GM12878 (cell line): ENCODE measurements at regions not wholly inside any gene's neighbourhood (a gene's known extent, or its start where the extent isn't known, plus 50 kb on each side); places are given as distances from the start of the nearest gene placed in this dataset.

Experiments used
- ATAC-seq: fragments of 200-7000 bp; cut with Tn5 transposase; 3 replicates; pipeline ENCODE4 v1.9.1; 2020; ENCODE audit warnings: mild to moderate bottlenecking, moderate library complexity
- BruUV-seq: library from RNA; stranded (reverse); fragments of 400-500 nt; replicated peaks from 2 replicates; lab custom pipeline; 2021; lab: Mats Ljungman, UMichigan
- CTCF ChIA-PET: fragments of 300-600 bp; sonication (Branson Sonifier 250); formaldehyde crosslinking; extraction: SDS; loops from one replicate; lab custom pipeline; 2021; ENCODE audit warnings: inconsistent platforms; lab: Yijun Ruan, JAX
- POLR2A ChIA-PET: fragments of 350-600 bp; formaldehyde crosslinking; extraction: SDS; loops from one replicate; lab custom pipeline; 2021; ENCODE audit warnings: inconsistent platforms; lab: Charles Lee
- RAD21 ChIA-PET: fragments of 300-600 bp; sonication (Branson Sonifier 250); formaldehyde crosslinking; loops from one replicate; lab custom pipeline; 2023; ENCODE audit warnings: antibody characterized with exemption; ENCODE audit not compliant: unreplicated experiment; lab: Charles Lee
- SMC1A ChIA-PET: fragments of 300-600 bp; sonication (Branson Sonifier 250); formaldehyde crosslinking; loops from one replicate; lab custom pipeline; 2023; ENCODE audit not compliant: unreplicated experiment, uncharacterized antibody; lab: Charles Lee
- DNase-seq: peaks from one replicate; pipeline ENCODE4 v3.0.0-alpha.2; 2011; ENCODE audit warnings: low read depth, low spot score
- FAIRE-seq: peaks from 3 replicates; lab custom pipeline; 2011; peaks lifted over from hg19 to GRCh38; lab: Jason Lieb, UNC
- H2AFZ ChIP-seq: 2 replicates; pipeline ENCODE4 v1.6.0; 2011; ENCODE audit warnings: low read depth, low read length, control low read depth; ENCODE audit not compliant: control insufficient read depth
- H3K27ac ChIP-seq: 2 replicates; pipeline ENCODE4 v1.5.1; 2011; ENCODE audit warnings: control low read depth; ENCODE audit not compliant: control insufficient read depth, insufficient read depth
- H3K27me3 ChIP-seq, 2 experiments: replicated peaks in 1 of 2; 2 replicates each; pipeline versions ENCODE4 v1.6.0 to v1.6.1; 2011; ENCODE audit warnings: low read length in 1 of 2; ENCODE audit not compliant: control insufficient read depth in 2 of 2, insufficient read depth in 2 of 2
- H3K36me3 ChIP-seq, 2 experiments: 2 replicates each; pipeline ENCODE4 v1.5.1; 2011; ENCODE audit warnings: low read length in 1 of 2; ENCODE audit not compliant: control insufficient read depth in 2 of 2, insufficient read depth in 2 of 2
- H3K4me1 ChIP-seq: 2 replicates; pipeline ENCODE4 v1.6.1; 2011; ENCODE audit warnings: mild to moderate bottlenecking, low read length, moderate library complexity, mixed read lengths; ENCODE audit not compliant: control insufficient read depth, insufficient read depth
- H3K4me2 ChIP-seq: 2 replicates; pipeline ENCODE4 v1.6.0; 2011; ENCODE audit warnings: control low read depth; ENCODE audit not compliant: control insufficient read depth, insufficient read depth
- H3K4me3 ChIP-seq: fragments of 200-600 bp; sonication (generic); 2 replicates; pipeline ENCODE4 v1.5.1; 2016
- H3K79me2 ChIP-seq: 2 replicates; pipeline ENCODE4 v1.6.0; 2011; ENCODE audit warnings: low read length; ENCODE audit not compliant: control insufficient read depth, insufficient read depth
- H3K9ac ChIP-seq: 2 replicates; pipeline ENCODE4 v1.8.0; 2011; ENCODE audit warnings: low read length, control low read depth, mixed read lengths; ENCODE audit not compliant: control insufficient read depth, insufficient read depth
- H3K9me3 ChIP-seq: replicated peaks from 3 replicates; pipeline ENCODE4 v1.5.1; 2011; ENCODE audit warnings: mild to moderate bottlenecking, low read length; ENCODE audit not compliant: control insufficient read depth, insufficient read depth
- H4K20me1 ChIP-seq: 2 replicates; pipeline ENCODE4 v1.6.0; 2011; ENCODE audit not compliant: control insufficient read depth, insufficient read depth
- CBFB ChIP-seq: IDR thresholded peaks from 2 replicates; pipeline ENCODE4 v1.6.1; 2016; ENCODE audit warnings: antibody characterized with exemption, low read depth
- CEBPZ ChIP-seq: fragments of 150-350 bp; IDR thresholded peaks from 2 replicates; pipeline ENCODE4 v1.6.1; 2016; ENCODE audit warnings: low read depth, low read length
- CHD2 ChIP-seq: IDR thresholded peaks from 2 replicates; pipeline ENCODE4 v1.6.1; 2011; ENCODE audit warnings: low read depth, low read length, improper control_type of control experiment, borderline replicate concordance
- CREM ChIP-seq: IDR thresholded peaks from 2 replicates; pipeline ENCODE4 v1.6.1; 2014; ENCODE audit warnings: antibody characterized with exemption, low read depth
- CTCF ChIP-seq, 3 experiments: IDR thresholded peaks in 2 of 3; conservative IDR thresholded peaks in 1 of 3; 2 replicates each; pipeline ENCODE4 v1.5.1; 2011; ENCODE audit warnings: low read depth in 3 of 3, low read length in 3 of 3, mild to moderate bottlenecking in 3 of 3, control low read depth in 2 of 3, moderate library complexity in 2 of 3, inconsistent platforms in 1 of 3, mixed read lengths in 1 of 3; ENCODE audit not compliant: control insufficient read depth in 2 of 3, insufficient read depth in 1 of 3; ENCODE audit errors: extremely low read depth in 1 of 3
- E2F4 ChIP-seq: IDR thresholded peaks from 2 replicates; pipeline ENCODE4 v1.6.1; 2012; ENCODE audit warnings: low read depth, low read length, improper control_type of control experiment
- HDGF ChIP-seq: fragments of 450-650 bp; IDR thresholded peaks from 2 replicates; pipeline ENCODE4 v1.6.1; 2016; ENCODE audit warnings: antibody characterized with exemption
- IRF3 ChIP-seq: fragments of 450-650 bp; IDR thresholded peaks from 2 replicates; pipeline ENCODE4 v1.6.1; 2014; ENCODE audit warnings: mild to moderate bottlenecking
- JUND ChIP-seq: IDR thresholded peaks from 2 replicates; pipeline ENCODE4 v1.6.1; 2012; ENCODE audit warnings: low read depth, mild to moderate bottlenecking, low read length, improper control_type of control experiment, moderate library complexity
- PBX3 ChIP-seq: IDR thresholded peaks from 2 replicates; pipeline ENCODE4 v1.6.1; 2011; ENCODE audit warnings: mild to moderate bottlenecking, low read depth, low read length, moderate library complexity; ENCODE audit not compliant: insufficient replicate concordance
- whole genome bisulfite sequencing: methylation state at CpG from one replicate; pipeline ENCODE4 v1.1.6; 2016; ENCODE audit warnings: low lambda C conversion rate; ENCODE audit not compliant: insufficient replicate concordance, insufficient coverage; ENCODE audit errors: missing lambda C conversion rate; 5-methylcytosine and 5-hydroxymethylcytosine counted together
- in situ Hi-C: fragments of 300-500 bp; cut with MboI; formaldehyde crosslinking; loops from 9 replicates; pipeline ENCODE4 v1.14.3; 2018; ENCODE audit warnings: mixed read lengths
- intact Hi-C: fragments of 100-400 bp; cut with micrococcal nuclease; formaldehyde crosslinking; loops from one replicate; pipeline ENCODE4 v1.14.2; 2022; ENCODE audit not compliant: unreplicated experiment

- in situ Hi-C loops, result no loop called here
- no peak for DNase-seq
- Histone ChIP-seq H3K4me2 (no peak overlapping the region), H3K9me3 (no peaks in the 10 kb centered on the region), H4K20me1 (no peaks in the 10 kb centered on the region), H2AFZ (no peak overlapping the region), H3K27ac (no peak overlapping the region), H3K36me3 (no peaks in the 10 kb centered on the region), H3K9ac (no peak overlapping the region), H3K4me3 (no peak overlapping the region), H3K79me2 (no peaks in the 10 kb centered on the region), H3K27me3 (no peaks in the 10 kb centered on the region), H3K4me1 (no peaks in the 10 kb centered on the region)
- RAD21 ChIA-PET, result no interaction called here
- POLR2A ChIA-PET, result interaction anchor here (0.6 kb wide), 1 partner anchor 46 kb away, joined by 3 read pairs; no protein-coding TSS in a partner anchor
- CTCF ChIA-PET, result no interaction called here
- ATAC-seq, result no peak
- no peak for FAIRE-seq
- TF ChIP-seq CHD2 (no peak), JUND (no peak), CBFB (no peak), E2F4 (no peak), CTCF (IDR thresholded peaks at IDR 0.05 in 2 of 3, conservative IDR thresholded peaks at IDR 0.05 in 1 of 3; ENCODE audit: control insufficient read depth in 2 of 3, extremely low read depth in 1 of 3, insufficient read depth in 1 of 3, low read depth in 3 of 3, low read length in 3 of 3) (no peak), CREM (no peak), CEBPZ (no peak), HDGF (no peak), IRF3 (no peak), PBX3 (no peak)
- SMC1A ChIA-PET, result interaction anchor here (0.8 kb wide), 1 partner anchor 29 kb away, joined by 4 read pairs; no protein-coding TSS in a partner anchor
- BruUV-seq, result no TSS peak
- 26% methylated on average over 2 of the region's 2 CpGs for WGBS
- intact Hi-C loops, result no loop called here
Measured at GRCh38 chr5:104015765-104016164, 453.2 kb upstream of the NUDT12 start.
